Thoracic aorta (tissue), 2 donors: ENCODE measurements at regions not wholly inside any gene's neighbourhood (a gene's known extent, or its start where the extent isn't known, plus 50 kb on each side); places are given as distances from the start of the nearest gene placed in this dataset.

Experiments used
- ATAC-seq: fragments of 150-250 bp; one replicate; pipeline ENCODE4 v1.8.0; 2017; ENCODE audit warnings: low read depth; ENCODE audit not compliant: insufficient number of reproducible peaks, low FRiP score
- DNase-seq: peaks from one replicate; pipeline ENCODE4 v3.0.0-alpha.2; 2020; ENCODE audit warnings: low spot score
- H3K27ac ChIP-seq, 2 donors: fragments of 200-600 bp; sonication (generic); 1 replicate in 1 of 2; 2 replicates in 1 of 2; pipeline ENCODE4 v1.5.1; 2016; ENCODE audit warnings: mild to moderate bottlenecking in 2 of 2, moderate library complexity in 2 of 2
- H3K27me3 ChIP-seq: fragments of 200-600 bp; sonication (generic); replicated peaks from 2 replicates; pipeline ENCODE4 v1.6.0; 2016; ENCODE audit warnings: mild to moderate bottlenecking; ENCODE audit not compliant: insufficient read depth
- H3K36me3 ChIP-seq: fragments of 200-600 bp; sonication (generic); one replicate; pipeline ENCODE4 v1.5.1; 2016
- H3K4me1 ChIP-seq, 2 donors: fragments of 200-600 bp; sonication (generic); 1 replicate in 1 of 2; 2 replicates in 1 of 2; pipeline versions ENCODE4 v1.5.1 to v1.6.0; 2016; ENCODE audit warnings: low read depth in 2 of 2, mild to moderate bottlenecking in 1 of 2; ENCODE audit not compliant: control insufficient read depth in 1 of 2
- H3K4me3 ChIP-seq: fragments of 200-600 bp; sonication (generic); 2 replicates; pipeline ENCODE4 v1.5.1; 2016; ENCODE audit warnings: mild to moderate bottlenecking
- H3K9me3 ChIP-seq: fragments of 200-600 bp; sonication (generic); 2 replicates; pipeline ENCODE4 v1.5.1; 2016
- TF ChIP-seq, protein P1 (sequence below): fragments of 200-600 bp; sonication (generic); IDR thresholded peaks from one replicate; pipeline ENCODE4 v1.5.1; 2019; ENCODE audit warnings: antibody characterized with exemption

DNA sequence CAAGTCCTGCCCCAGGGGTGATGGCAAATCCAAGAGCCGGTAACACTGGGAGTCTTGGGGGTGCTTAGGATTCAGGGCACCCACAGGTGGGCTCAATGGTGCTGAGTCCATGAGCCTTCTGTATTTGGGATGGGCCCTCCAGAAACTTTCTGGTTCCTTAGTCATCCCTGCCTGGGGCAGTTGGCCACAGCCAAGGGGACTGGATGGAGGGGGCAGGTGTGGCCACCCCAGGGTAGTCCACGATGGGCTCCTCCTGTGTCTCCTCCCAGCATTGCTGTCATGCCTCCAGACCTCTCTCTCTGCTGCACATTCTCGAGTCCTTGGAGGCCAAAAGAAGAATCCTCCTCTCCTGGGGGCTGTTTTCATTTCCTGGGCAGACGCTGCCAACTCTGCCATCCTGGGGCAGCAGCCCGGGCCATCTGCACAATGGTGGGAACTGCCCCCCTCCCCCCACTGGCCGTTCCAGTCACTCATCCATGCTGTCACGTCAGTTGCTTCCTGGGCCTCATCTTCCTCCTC is 158.0 kb upstream of the TWIST2 start:
- Histone ChIP-seq H3K4me1 (peaks cover 6 to 7% of the 10 kb centered on the region in 2 donors), H3K36me3 (no peaks in the 10 kb centered on the region), H3K9me3 (no peaks in the 10 kb centered on the region), H3K4me3 (no peak overlapping the region), H3K27me3 (no peaks in the 10 kb centered on the region), H3K27ac (no peak overlapping the region)
- DNase-seq = no peak
- TF ChIP-seq, protein P1, sequence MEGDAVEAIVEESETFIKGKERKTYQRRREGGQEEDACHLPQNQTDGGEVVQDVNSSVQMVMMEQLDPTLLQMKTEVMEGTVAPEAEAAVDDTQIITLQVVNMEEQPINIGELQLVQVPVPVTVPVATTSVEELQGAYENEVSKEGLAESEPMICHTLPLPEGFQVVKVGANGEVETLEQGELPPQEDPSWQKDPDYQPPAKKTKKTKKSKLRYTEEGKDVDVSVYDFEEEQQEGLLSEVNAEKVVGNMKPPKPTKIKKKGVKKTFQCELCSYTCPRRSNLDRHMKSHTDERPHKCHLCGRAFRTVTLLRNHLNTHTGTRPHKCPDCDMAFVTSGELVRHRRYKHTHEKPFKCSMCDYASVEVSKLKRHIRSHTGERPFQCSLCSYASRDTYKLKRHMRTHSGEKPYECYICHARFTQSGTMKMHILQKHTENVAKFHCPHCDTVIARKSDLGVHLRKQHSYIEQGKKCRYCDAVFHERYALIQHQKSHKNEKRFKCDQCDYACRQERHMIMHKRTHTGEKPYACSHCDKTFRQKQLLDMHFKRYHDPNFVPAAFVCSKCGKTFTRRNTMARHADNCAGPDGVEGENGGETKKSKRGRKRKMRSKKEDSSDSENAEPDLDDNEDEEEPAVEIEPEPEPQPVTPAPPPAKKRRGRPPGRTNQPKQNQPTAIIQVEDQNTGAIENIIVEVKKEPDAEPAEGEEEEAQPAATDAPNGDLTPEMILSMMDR = no peak
- ATAC-seq = no peak

- no peaks in the 10 kb centered on the region for H3K36me3 ChIP-seq
- H3K27me3 ChIP-seq = no peaks in the 10 kb centered on the region
- TF ChIP-seq, protein P1 = no peak
- H3K9me3 ChIP-seq = no peaks in the 10 kb centered on the region
- no peak overlapping the region for H3K4me3 ChIP-seq
- DNase-seq (no peak), ATAC-seq (no peak)
- no peak overlapping the region for H3K27ac ChIP-seq
- H3K4me1 ChIP-seq = peaks cover 4 to 6% of the 10 kb centered on the region in 2 donors
Measured at GRCh38 chr2:238690511-238690910, 157.4 kb upstream of the TWIST2 start.

DNA sequence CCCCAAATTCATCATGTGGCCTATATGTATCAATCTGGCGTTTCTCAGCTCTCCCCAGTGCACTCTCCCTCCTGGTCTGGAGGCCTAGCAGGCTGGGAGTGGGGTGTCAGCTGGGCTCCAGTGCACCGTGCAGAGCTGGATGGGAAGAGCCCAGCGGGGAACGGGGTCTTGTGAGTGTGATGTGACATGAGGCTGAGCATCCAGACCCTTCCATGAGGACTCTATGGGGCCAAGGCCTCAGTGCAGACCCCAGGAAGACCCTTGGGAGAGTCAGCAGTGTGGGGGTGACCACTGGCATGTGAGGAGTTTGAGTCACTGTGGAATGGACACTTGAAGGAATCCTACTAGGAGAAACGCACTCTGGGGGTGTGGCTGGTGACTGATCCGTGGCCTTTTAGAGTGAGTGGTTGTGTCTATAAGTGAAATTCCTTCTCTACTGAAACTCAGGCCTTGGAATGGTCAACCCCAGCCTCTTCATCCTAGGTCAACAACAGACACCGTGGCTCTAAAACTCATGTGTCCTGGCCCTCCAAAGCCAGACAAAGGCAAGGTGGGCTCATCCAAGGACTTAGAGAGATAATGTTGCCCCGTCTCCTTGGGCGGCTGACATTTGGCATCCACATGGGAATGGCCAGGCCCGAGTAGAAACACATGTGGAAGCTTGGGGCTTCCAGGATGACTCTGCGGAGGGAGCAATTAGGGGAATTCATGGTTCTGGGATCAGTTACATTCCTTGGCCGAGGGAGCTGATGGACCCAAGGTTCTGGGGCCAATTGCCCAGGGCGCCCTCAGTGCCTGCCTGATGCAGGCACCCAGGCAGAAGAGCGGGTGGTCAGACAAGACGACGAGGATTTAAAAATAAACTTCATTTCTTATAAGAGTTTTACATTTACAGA is 156.0 kb upstream of the TWIST2 start:
- no peak overlapping the region for H3K4me3 ChIP-seq
- H3K27ac ChIP-seq = no peak overlapping the region
- no peaks in the 10 kb centered on the region for H3K9me3 ChIP-seq
- H3K36me3 ChIP-seq = no peaks in the 10 kb centered on the region
- H3K27me3 ChIP-seq = no peaks in the 10 kb centered on the region
- TF ChIP-seq, protein P1 = no peak
- no peak for DNase-seq
- H3K4me1 ChIP-seq = peaks cover 3 to 12% of the 10 kb centered on the region in 2 donors
- no peak for ATAC-seq

- ATAC-seq (no peak), DNase-seq (no peak)
- no peak overlapping the region for H3K4me3 ChIP-seq
- H3K9me3 ChIP-seq = no peaks in the 10 kb centered on the region
- H3K27ac ChIP-seq = no peak overlapping the region
- H3K36me3 ChIP-seq = no peaks in the 10 kb centered on the region
- TF ChIP-seq, protein P1 = no peak
- no peaks in the 10 kb centered on the region for H3K27me3 ChIP-seq
- H3K4me1 ChIP-seq = peaks cover 3 to 12% of the 10 kb centered on the region in 2 donors
Measured at GRCh38 chr2:238692562-238692961, 155.3 kb upstream of the TWIST2 start.

DNA sequence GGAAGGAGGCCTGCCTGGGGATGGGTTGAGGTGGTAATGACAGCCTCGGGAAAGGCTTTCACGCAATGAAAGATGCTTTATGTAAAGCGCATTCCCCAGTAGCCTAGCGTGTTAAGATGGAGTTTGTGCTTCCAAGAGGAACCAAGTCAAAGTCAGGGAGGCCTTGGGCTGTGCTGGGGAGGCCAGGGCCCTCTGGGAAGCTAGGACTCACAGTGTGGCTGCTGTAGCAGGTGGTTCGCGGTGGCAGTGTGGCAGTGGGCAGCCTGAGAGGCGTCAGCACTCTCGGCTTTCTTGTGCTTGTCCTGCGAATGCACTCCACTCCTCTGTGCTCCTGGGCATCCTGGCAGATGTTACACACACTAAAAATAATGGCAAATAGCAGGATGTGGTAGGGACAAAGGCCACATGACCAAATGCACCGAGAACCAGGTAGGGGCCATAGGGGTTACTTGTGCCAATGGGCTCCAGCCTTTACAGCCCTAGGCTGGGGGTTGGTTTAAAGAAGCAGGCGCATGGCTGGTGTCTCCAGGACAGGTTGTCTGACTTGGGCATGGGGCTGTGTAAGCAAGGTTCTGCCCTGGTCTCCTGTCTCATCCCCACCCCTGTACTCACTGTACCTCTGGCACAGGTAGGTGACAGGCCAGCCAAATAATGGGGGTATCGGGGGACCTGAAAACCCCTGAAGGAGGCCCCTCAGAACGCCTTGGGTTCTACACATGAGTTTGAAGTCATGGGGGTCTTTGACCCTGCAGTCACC is 154.4 kb upstream of the TWIST2 start:
- DNase-seq (no peak), ATAC-seq (no peak)
- H3K36me3 ChIP-seq = no peaks in the 10 kb centered on the region
- H3K4me3 ChIP-seq = no peak overlapping the region
- H3K27me3 ChIP-seq = no peaks in the 10 kb centered on the region
- H3K4me1 ChIP-seq = peaks cover 3 to 12% of the 10 kb centered on the region in 2 donors
- H3K9me3 ChIP-seq = no peaks in the 10 kb centered on the region
- no peak overlapping the region for H3K27ac ChIP-seq
- TF ChIP-seq, protein P1 = no peak
